ENCODE measurements at regions not wholly inside any gene's neighbourhood (a gene's known extent, or its start where the extent isn't known, plus 50 kb on each side); places are given as distances from the start of the nearest gene placed in this dataset.

- TF ChIP-seq CTCF (IDR thresholded peaks at IDR 0.05; ENCODE audit: borderline replicate concordance, extremely low read depth, low read length, poor library complexity, severe bottlenecking) (no peak), EZH2 (IDR thresholded peaks at IDR 0.05; ENCODE audit: borderline replicate concordance, low read depth, low read length, severe bottlenecking) (no peak)
Measured at GRCh38 chr1:117680316-117681002, 74.6 kb downstream of the TENT5C start.

Data from DND-41 (cell line).